OCI-LY1 (cell line): ENCODE measurements at regions not wholly inside any gene's neighbourhood (a gene's known extent, or its start where the extent isn't known, plus 50 kb on each side); places are given as distances from the start of the nearest gene placed in this dataset.

Experiments
- H2AFZ ChIP-seq: fragments of 200-600 bp; sonication (generic), shearing (Covaris generic); 2 replicates; pipeline ENCODE4 v1.6.0; 2014; ENCODE audit warnings: antibody characterized with exemption, mild to moderate bottlenecking, low read length
- H3F3A ChIP-seq: fragments of 200-600 bp; sonication (generic), shearing (Covaris generic); 2 replicates; pipeline ENCODE4 v1.6.0; 2014; ENCODE audit warnings: mild to moderate bottlenecking, antibody characterized with exemption, low read length, moderate library complexity; ENCODE audit not compliant: insufficient read depth
- H3K27ac ChIP-seq: fragments of 200-600 bp; sonication (generic); 2 replicates; pipeline ENCODE4 v1.5.1; 2014; ENCODE audit warnings: low read length, mixed run types, mild to moderate bottlenecking, low read depth; ENCODE audit not compliant: poor library complexity, severe bottlenecking
- H3K27me3 ChIP-seq: fragments of 200-600 bp; sonication (generic); 2 replicates; pipeline ENCODE4 v1.6.0; 2014; ENCODE audit warnings: antibody characterized with exemption, mild to moderate bottlenecking, low read length, moderate library complexity; ENCODE audit not compliant: insufficient read depth
- H3K36me3 ChIP-seq: fragments of 200-600 bp; sonication (generic); 2 replicates; pipeline ENCODE4 v1.6.1; 2014; ENCODE audit warnings: mild to moderate bottlenecking, antibody characterized with exemption, low read length, moderate library complexity, mixed read lengths; ENCODE audit not compliant: insufficient read depth
- H3K4me1 ChIP-seq: fragments of 200-600 bp; sonication (generic); 2 replicates; pipeline ENCODE4 v1.5.1; 2014; ENCODE audit warnings: mild to moderate bottlenecking, low read length, moderate library complexity; ENCODE audit not compliant: insufficient read depth, severe bottlenecking
- H3K4me2 ChIP-seq: fragments of 200-600 bp; sonication (generic), shearing (Covaris generic); 2 replicates; pipeline ENCODE4 v1.6.1; 2014; ENCODE audit warnings: low read length
- H3K4me3 ChIP-seq: fragments of 200-600 bp; sonication (generic); 2 replicates; pipeline ENCODE4 v1.5.1; 2014; ENCODE audit warnings: low read length, low read depth, mild to moderate bottlenecking, mixed read lengths; ENCODE audit not compliant: poor library complexity, severe bottlenecking
- H3K79me2 ChIP-seq: fragments of 200-600 bp; shearing (Covaris generic); 2 replicates; pipeline ENCODE4 v1.6.1; 2016; ENCODE audit warnings: mixed run types, low read length, mixed read lengths; ENCODE audit not compliant: insufficient read depth
- H3K9ac ChIP-seq: fragments of 200-600 bp; sonication (generic), shearing (Covaris generic); 2 replicates; pipeline ENCODE4 v1.6.1; 2014; ENCODE audit warnings: mild to moderate bottlenecking, low read length, mixed read lengths
- H3K9me2 ChIP-seq: fragments of 200-600 bp; sonication (generic), shearing (Covaris generic); 2 replicates; pipeline ENCODE4 v1.6.1; 2014; ENCODE audit warnings: low read depth, mild to moderate bottlenecking, low read length, mixed read lengths
- H3K9me3 ChIP-seq: fragments of 200-600 bp; shearing (Covaris generic); 2 replicates; pipeline ENCODE4 v1.6.1; 2014; ENCODE audit warnings: low read length, mixed read lengths
- H4K20me1 ChIP-seq: fragments of 200-600 bp; sonication (generic), shearing (Covaris generic); 2 replicates; pipeline ENCODE4 v1.6.0; 2016; ENCODE audit warnings: mild to moderate bottlenecking, low read length; ENCODE audit not compliant: insufficient read depth
- CTCF ChIP-seq: fragments of 200-600 bp; sonication (generic), shearing (Covaris generic); IDR thresholded peaks from 2 replicates; pipeline ENCODE4 v1.5.1; 2017; ENCODE audit warnings: mild to moderate bottlenecking, antibody characterized with exemption, low read length, moderate library complexity, mixed read lengths
- EZH2 ChIP-seq: fragments of 200-600 bp; sonication (generic), shearing (Covaris generic); IDR thresholded peaks from 2 replicates; pipeline ENCODE4 v1.8.0; 2017; ENCODE audit warnings: borderline replicate concordance, mixed run types, mild to moderate bottlenecking, antibody characterized with exemption, low read length, moderate library complexity, mixed read lengths

- H3K27ac ChIP-seq = no peak overlapping the region
- H3K9me2 ChIP-seq = no peaks in the 10 kb centered on the region
- H3K79me2 ChIP-seq = no peaks in the 10 kb centered on the region
- TF ChIP-seq CTCF = no peak
- no peak for TF ChIP-seq EZH2
- H3F3A ChIP-seq = no peaks in the 10 kb centered on the region
- H3K9ac ChIP-seq = no peak overlapping the region
- H3K4me2 ChIP-seq = no peak overlapping the region
- no peak overlapping the region for H2AFZ ChIP-seq
- no peaks in the 10 kb centered on the region for H4K20me1 ChIP-seq
- H3K27me3 ChIP-seq = no peaks in the 10 kb centered on the region
- no peaks in the 10 kb centered on the region for H3K4me1 ChIP-seq
- H3K4me3 ChIP-seq = no peak overlapping the region
- H3K9me3 ChIP-seq = no peaks in the 10 kb centered on the region
- H3K36me3 ChIP-seq = no peaks in the 10 kb centered on the region
Measured at GRCh38 chr14:98293576-98293975, 978.4 kb downstream of the BCL11B start.

GRCh38 chr14:98296895-98297294, 975.1 kb downstream of the BCL11B start:
- TF ChIP-seq EZH2 = no peak
- no peak for TF ChIP-seq CTCF
- Histone ChIP-seq H3K9me2 (no peaks in the 10 kb centered on the region), H3K27ac (no peak overlapping the region), H3K79me2 (no peaks in the 10 kb centered on the region), H3F3A (no peaks in the 10 kb centered on the region), H2AFZ (no peak overlapping the region), H3K4me2 (no peak overlapping the region), H3K9me3 (no peaks in the 10 kb centered on the region), H3K9ac (no peak overlapping the region), H3K36me3 (no peaks in the 10 kb centered on the region), H4K20me1 (no peaks in the 10 kb centered on the region), H3K4me3 (no peak overlapping the region), H3K4me1 (no peaks in the 10 kb centered on the region), H3K27me3 (no peaks in the 10 kb centered on the region)

GRCh38 chr14:98297567-98297966, 974.4 kb downstream of the BCL11B start:
- Histone ChIP-seq H3K79me2 (no peaks in the 10 kb centered on the region), H3F3A (no peaks in the 10 kb centered on the region), H3K27me3 (no peaks in the 10 kb centered on the region), H2AFZ (no peak overlapping the region), H3K9me3 (no peaks in the 10 kb centered on the region), H3K9me2 (no peaks in the 10 kb centered on the region), H3K4me3 (no peak overlapping the region), H4K20me1 (no peaks in the 10 kb centered on the region), H3K4me2 (no peak overlapping the region), H3K4me1 (no peaks in the 10 kb centered on the region), H3K9ac (no peak overlapping the region), H3K27ac (no peak overlapping the region), H3K36me3 (no peaks in the 10 kb centered on the region)
- no peak for TF ChIP-seq CTCF
- TF ChIP-seq EZH2 = no peak
